NCI-H524 (cell line): ENCODE measurements at regions not wholly inside any gene's neighbourhood (a gene's known extent, or its start where the extent isn't known, plus 50 kb on each side); places are given as distances from the start of the nearest gene placed in this dataset.
"Not testable (repeated sequence)": the region's sequence is repeated elsewhere in the genome, so short reads cannot be mapped to it uniquely, and the experiment has no call there.

Experiments
- DNase-seq, 2 experiments: peaks; one replicate each; lab custom pipeline; 2025; lab: John Stamatoyannopoulos, UW

DNA sequence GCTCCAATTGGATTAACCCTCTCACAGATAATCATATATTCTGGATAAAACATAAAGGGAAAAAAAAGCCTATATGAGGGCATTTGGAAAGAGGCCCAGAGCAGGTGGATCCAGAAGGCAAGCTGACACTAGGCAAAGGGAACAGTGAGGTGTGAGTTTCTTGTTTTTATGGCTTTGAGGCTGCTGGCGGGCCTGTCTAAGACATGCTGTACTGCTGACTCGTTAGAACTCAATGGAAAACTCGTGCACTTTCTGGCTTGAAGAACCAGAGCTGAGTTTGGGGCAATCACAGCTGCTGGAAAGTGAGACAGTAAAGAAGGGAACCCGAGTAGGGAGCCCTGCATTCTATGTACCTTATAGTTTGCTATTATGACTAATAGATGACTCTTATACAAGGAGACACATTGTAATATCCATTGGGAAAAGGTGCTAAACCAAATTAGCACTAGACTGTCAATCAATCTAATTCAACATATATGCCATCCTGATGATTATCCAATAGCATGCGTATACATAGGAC is 637.1 kb downstream of the GATA3 start:
- no peak for DNase-seq

DNA sequence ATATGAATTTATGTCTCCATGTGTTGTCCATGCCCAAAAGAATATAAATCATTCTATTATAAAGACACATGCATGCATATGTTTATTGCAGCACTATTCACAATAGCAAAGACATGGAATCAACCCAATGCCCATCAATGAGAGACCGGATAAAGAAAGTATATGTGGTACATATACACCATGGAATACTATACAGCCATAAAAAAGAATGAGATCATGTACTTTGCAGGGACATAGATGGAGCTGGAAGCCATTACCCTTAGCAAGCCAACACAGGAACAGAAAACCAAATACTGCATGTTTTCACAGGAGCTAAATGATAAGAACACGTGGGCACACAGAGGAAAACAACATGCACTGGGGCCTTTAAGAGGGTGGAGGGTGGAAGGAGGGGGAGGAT is 639.1 kb downstream of the GATA3 start:
- not testable (repeated sequence) for DNase-seq

DNA sequence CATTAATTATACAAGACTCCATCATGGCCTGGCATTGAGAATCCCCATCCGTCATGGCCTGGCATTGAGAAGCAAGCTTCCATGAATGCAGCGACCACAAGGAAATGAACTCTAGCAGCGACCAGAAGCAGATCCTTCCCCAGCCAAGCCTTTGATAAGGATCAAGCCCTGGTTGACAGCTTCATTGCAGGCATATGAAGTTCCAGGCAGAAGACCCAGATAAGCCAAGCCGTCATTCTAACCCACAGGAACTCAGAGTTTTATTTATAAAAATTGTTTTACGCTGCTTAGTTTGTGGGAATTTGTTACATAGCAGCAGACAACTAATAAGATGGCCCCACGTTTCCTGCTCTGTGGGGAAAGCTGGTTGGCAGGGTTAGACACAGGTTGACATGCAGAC is 642.3 kb downstream of the GATA3 start:
- DNase-seq = no peak

DNA sequence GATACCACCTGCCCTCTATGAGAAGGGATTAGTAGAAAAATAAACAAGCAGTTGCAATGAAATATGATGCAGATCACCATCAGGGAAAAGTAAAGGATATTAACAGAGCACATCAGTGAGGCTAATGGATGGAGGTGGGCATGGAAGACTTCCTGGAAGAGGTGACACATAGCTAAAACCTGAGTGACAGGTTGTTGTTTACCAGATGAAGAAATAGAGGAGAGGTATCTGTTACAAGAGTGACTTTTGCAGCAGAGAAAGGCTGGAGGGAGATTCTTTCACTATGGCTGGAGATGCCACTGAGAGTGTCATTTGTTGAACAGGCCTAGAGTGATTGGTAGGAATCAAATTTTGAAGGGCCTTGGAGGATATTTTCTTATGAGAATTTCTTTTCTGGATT is 646.2 kb downstream of the GATA3 start:
- no peak for DNase-seq

DNA sequence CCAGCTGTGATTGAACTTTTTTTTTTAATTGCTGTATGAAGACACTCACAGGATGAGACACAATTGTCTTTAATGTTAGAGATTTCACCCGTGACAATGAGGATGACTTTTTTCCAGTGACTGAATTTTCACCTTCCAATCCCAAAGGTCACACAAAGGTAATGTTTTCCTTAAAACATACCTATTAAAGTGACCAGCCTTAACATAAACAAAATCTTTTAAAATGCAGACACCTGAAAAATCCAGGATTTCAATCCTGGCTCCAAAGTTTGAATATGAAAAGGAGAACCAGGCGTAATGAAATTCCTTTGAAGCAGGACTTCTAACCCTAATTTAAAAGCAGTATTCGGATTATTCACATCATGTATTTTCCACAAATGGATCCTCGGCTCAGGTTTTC is 647.7 kb downstream of the GATA3 start:
- DNase-seq = no peak

DNA sequence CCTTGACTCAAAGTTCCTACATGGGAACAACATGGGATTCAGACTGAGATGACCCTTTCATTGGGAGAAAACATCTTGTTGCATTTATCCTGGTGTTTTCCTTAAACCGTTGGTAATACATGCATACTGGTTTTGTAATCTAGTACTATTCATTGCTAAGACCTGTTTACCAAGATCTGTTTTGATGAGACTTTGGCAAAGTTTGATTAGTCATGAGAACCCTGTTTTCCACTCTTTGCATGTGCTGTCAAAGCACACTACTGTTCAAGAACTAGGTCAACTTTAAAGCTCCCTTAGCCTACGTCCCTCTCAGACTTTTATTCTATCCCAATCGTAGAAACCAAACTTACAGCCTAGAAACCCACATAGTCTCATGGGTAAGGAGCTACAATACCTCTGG is 650.9 kb downstream of the GATA3 start:
- no peak for DNase-seq

DNA sequence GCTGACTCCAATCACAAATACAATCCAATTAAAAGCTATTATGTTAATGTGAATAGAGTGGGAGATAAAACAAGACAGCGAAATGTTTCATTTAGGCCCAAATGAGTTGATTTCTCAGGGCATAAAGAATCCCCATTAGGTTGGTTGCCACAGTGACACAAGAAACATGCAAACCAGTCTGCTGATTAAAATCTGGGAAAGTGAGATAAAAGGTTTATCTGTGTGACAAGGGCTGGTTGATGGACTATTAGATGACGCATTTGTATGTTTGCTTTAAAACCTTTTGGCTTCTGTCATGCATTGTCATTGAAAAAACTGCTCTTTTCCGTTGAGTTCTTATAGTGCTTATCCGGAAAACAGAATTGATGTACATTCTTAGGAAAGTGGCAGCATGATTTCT is 658.2 kb downstream of the GATA3 start:
- DNase-seq = no peak

DNA sequence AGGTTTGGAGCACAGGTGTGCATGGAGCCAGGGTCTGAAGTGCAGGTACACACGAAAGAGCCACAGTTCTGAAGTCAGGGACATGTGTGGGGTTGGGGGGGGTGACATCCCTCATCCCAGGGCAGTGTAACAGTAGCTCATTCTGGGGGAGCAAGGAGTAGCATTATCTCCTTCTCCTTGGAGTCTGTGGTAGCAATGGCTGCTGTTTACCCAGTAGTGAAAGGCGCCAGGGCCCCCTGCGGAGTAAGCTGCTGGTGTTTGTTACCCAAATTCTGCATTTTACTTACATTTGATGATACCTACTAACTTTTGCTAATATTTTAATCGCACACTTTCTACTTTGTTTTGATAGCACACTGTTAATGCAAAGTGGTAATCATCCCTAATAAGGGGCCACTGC is 665.5 kb downstream of the GATA3 start:
- no peak for DNase-seq

DNA sequence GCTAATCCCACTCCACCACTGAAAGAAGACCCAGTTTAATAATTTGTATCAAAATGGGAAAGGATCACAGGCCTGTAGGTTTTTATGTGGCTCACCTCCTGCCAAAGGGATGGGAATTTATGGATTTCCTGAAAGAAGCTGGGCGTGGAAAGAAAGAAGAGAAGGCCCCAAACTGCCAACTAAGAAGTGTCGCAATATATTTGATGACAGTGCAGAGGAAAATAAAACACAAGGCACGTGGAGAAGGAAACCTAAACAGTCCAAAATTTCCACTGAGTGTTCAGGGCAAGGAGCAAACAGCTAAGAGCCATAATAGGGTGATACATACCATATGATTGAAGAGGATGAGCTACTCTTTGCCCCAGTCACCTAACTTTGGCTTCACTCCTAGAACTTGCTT is 667.2 kb downstream of the GATA3 start:
- no peak for DNase-seq

DNA sequence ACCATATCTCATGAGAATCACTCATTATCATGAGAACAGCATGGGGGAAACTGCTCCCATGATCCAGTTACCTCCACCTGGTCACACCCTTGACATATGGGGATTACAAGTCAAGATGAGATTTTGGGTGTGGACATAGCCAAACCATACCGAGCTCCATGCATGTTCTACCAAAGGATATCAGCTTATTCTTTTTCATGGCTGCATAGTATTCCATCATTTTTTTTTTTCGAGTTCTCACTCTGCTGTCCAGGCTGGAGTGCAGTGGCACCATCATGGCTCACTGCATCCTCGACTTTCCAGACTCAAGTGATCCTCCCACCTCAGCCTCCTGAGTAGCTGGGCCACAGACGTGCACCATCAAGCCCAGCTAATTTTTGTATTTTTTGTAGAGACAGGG is 668.3 kb downstream of the GATA3 start:
- DNase-seq = no peak

DNA sequence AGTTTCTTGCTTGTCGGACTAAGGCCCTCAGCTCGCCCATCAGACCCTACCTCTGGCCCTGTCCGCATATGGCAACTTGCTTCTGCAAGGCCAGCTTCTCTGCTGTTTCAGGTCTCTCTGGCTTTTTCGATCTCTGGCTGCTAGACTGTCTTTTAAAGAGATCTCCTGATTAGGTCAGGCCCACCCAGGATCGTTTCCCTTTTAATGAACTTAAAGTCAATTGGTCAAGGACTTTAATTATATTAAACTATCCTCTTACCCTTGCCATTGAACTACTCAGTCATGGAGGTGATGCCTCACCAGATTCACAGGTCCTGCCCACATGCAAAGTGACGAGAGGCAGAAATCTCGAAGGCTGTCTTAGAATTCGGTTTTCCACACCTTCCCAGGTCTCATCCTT is 670.9 kb downstream of the GATA3 start:
- DNase-seq = no peak

DNA sequence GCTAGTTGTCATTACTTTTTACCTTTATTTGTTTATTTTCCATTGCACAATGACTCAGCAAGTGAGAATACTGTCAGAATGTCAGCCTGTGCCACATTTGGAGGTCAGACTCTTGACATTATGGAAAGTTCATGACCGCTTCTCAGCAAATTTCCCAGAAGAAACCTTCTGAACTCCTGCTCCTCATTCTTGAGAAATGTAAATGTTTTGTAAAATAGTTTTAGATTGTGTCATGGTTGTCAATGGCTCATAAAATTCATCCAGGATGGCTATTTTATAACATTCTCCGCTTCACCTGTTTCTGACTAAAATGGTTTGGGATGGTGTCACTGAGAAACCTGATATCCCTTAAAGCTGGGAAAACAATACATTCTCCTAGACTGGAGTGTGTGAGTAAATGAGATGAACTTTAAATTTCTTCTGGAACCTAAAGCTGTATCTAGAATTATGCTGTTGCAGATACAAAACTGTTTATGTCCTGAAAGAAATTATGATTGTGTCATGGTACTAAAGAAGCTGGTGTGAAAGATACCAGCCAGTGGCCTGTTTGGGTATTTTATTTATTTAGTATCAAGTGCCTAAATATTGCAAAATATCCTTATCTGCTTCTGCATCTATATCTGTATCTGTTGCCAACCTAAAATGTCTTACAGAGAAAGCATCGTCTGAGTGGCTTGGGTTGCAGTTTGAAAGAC is 671.7 kb downstream of the GATA3 start:
- no peak for DNase-seq

DNA sequence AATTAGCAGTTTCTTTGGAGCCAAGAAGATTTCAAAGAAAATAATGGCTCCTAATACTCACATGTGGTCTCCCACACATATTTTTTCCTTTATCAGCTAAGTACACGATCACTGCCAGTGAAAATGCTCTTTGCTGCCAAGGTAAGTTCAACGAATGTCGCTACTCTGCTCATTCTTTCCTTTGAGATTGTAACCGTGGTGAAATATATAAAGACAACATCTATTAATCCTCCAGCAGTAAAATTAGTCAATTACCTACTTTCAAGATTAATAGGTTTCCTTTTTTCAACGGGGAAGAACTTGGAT is 672.2 kb downstream of the GATA3 start:
- no peak for DNase-seq

DNA sequence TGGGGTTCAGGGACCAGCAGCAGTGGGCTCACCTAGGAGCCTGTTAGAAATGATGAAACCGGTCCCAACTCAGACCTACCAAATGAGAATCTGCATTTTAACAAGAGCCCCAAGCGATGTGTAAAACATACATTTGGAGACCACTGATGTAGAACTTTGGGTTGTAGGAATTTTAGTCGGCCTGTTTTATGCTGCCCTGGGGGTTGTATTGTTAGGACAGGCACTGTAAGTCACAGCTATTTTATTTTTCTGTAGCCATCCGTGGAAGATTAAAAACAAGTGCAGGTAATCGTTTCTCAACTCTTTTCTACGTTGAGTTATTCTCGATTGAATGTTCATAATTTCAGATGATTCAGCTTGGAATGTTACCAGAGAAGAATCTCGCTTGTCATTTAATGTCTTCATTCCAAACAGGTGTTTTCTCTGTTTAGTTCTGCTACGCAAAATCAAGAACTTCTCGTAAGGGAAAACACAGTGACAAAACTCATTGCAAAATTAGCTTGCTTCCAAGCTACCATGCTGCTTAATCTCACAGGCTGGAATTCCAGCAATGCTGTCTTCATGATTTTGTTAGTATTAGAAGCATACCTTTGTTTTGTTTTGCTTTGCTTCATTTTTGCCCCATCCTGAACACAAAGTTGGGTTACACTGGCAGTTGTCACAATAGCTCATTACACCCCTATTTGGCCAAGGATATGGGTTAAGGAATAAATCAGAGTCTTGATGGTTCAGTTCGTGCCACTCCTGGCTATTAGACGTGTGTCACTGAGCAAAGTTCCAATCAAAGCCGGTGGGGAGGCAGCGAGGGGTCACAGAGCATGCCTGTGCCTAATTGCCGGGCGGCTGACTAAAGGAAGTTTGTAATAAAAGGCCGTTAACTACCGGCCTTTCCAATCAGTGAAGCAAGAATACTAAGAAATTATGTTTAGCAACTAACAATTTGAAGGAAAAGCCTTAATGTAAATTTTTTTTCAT is 676.9 kb downstream of the GATA3 start:
- no peak for DNase-seq

DNA sequence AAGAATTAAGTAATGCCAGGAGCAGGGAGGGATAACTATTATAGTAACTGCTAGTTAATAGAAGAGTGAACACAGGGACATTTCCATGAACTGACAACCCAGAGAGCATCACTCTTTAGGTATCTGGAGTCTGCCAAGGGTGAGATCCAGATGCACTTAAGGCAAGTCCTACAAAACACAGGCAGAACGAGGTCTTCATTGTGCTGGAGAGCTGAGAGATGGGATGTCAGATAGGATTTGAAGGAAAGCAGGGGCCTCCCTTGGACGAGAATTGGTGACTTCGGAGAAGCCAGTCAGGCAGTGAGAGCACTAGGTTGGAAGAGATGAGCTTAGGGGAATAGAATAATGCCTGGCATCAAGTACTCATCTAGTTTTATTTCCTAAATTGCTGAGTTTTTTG is 684.5 kb downstream of the GATA3 start:
- no peak for DNase-seq

DNA sequence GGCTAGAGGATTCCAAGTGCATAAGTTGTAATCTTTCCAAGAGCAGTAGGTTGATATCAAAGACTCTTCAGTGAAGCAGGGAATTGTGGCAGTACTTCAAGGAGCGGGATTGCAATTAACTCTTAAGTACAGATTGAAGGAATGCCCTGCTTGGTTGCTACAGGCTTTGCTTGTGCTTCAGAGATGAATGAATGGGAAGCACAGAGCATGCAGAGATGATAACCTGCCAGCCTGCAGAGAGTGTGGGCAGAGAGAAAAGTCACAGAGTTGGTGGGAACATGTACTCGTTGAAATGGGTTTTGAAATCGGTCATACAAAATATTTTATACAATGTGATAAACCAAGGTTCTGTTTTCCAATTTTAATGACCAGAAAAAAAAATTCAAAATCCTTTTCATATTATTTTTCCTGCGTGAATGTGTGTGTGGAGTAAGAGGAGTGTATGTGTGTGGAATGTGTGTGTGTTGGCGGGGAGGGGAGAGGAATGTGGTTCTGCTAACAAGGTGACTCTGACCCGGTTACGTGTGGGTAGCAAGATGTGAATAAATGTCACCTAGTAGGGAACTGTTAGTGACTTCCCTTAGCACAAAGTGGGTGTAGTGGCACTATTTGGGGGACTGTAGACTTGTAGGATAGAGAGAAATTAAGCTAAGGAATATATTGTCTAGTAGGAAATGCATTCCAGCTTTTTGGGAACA is 697.8 kb downstream of the GATA3 start:
- no peak for DNase-seq

DNA sequence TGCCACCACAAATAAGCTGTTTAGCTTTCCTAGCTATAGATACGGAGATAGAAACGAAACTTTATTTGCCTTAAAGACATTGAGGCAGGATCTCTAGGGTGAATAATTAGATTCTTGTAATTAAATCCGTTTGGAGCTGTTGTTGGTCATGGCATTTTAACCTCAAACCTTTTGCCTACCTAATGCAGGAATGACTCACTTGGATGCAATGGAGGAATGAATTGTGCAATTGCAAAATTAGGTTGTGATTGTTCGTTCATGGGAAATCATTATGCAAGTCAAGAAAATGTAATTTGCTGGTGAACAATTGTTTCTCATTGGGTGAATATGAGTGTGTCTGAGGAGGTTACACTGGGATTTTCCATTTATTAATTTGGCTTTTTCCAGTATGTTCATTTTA is 703.5 kb downstream of the GATA3 start:
- DNase-seq = no peak

DNA sequence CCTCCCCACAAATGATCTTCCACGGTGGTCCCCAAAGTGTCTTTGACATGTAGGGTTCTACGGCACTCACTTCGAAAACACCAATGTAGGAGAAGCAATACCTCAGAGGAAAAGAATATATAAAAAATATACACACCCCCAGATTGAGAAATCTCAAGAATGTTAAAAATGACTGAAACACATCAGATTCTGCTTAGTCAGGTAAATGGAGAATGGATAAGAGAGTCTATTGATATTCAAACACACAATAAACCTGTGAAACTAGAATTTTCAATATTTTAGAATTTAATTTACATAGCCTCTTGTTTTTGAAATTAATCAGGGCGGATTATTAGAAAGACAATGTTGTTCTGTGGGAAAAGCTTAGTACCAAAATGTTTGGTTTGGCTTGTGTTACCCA is 712.4 kb downstream of the GATA3 start:
- DNase-seq = no peak

DNA sequence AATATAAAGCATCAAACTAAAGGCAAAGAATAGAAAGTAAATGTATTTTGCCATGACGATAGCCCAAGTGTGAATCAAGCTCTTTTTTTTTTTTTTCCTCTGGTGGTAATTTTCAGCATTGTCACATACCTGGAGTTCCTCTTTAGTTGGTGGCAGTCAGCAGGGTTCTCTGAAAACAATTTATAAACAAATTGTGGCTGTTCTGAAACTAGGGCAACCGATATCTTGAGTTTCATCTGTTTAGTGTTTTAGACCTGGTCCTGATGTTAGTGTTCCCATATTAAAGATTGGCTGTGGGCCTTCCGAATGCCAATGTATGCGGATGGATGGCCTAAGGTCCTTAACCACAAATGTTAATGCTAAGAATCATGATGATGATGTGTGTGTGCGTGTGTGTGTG is 713.1 kb downstream of the GATA3 start:
- no peak for DNase-seq

DNA sequence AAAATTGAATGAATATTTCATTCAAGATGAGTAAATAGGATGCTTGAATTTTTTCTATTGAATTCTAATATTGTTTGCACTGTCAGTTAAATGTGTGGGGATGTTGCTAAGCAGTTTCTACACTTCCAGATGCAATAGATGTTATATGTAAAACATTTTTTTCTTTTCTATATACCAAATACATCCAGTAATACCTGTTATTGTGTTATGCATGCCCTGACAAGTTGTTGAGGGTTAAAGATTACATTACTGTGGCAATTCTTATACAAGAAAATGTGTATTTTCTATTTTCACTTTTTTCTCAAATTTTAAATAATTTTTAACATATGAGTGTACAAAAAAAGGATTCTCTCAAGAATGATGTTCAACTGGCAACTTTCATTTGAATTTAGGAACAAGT is 713.9 kb downstream of the GATA3 start:
- no peak for DNase-seq

DNA sequence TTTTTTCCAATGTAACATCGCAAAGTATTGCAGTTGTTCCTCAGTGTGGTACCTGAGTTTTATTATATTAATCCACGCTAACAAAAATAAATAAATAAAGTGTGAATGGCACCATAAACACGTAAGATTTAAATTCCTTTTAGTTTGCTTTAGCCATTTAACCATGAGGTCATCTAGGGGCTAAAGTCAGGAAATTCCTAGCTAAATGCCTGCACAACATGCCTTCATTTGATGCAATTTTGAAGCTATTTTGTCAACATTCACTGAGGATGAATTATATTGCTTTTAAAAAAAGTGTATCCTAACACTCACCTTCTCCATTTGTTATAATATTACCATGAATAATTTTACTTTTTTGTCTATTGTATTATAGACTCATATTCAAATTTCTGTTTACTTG is 714.4 kb downstream of the GATA3 start:
- no peak for DNase-seq

DNA sequence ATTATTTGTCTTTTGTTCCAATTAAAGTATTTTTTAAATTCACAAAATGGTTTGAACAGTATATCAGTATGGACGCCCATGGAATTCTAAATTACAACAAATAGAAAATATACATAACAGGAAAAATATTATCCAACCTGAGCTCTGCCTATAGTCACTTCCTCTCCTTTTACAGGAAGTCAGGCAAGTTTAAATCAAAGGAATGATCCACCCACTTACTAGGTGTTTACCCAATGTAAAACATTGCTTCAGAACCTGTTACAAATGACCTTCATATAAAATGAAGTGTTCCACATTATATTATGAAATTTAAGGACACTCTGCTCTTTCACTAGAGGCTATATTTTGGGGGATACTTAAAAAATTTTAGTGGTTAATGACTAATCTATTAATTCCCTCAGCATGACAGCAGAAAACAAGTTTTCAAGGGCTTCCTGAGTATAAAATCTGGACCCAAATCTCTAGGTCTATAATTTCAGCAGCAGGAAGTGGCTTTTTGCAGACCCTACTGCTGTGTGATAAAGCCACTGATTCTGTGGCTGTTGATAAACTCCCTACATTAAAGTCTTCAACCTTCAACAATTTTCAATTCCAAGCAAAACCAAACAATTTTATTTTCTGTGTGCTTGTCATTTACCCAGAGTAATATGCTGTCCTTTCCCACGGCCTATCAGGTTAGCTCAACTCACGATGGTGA is 722.6 kb downstream of the GATA3 start:
- DNase-seq = no peak
